Peyer's patch (tissue), 4 donors: ENCODE measurements at regions not wholly inside any gene's neighbourhood (a gene's known extent, or its start where the extent isn't known, plus 50 kb on each side); places are given as distances from the start of the nearest gene placed in this dataset.

ENCODE experiments used
- POLR2A ChIP-seq, 2 donors: fragments of 450-650 bp; IDR thresholded peaks; one replicate each; pipeline ENCODE4 v1.5.1; 2017; ENCODE audit warnings: antibody characterized with exemption in 2 of 2, mild to moderate bottlenecking in 2 of 2, moderate library complexity in 2 of 2
- TF ChIP-seq, protein P1 (sequence below), 6 experiments: fragments of 450-650 bp in 4 of 6; fragments of 200-600 bp in 2 of 6; sonication (generic) in 1 of 6; IDR thresholded peaks; one replicate each; pipeline ENCODE4 v1.5.1; 2017 to 2019; ENCODE audit warnings: antibody characterized with exemption in 6 of 6, mild to moderate bottlenecking in 3 of 6, moderate library complexity in 1 of 6

DNA sequence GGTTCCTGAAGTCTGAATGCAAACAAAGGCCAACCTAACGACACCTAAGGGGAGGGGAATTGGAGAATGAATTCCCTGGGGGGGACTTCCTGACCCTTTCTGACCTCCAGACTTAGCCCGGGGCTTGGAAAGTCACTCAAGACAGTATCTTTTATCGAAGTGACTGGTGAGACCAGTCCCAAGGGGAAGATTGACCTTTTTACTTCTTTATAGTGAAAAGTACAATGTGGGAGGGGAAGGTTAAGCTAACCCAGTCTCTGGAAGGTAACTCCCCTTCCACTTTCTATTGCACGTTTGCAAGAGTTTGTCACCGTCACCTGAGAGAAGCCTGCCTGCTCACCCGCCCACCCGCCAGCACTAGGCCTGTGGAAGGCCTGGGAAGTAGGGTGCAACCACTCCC, 111.9 kb downstream of the EFNB2 start:
- TF ChIP-seq, protein P1, sequence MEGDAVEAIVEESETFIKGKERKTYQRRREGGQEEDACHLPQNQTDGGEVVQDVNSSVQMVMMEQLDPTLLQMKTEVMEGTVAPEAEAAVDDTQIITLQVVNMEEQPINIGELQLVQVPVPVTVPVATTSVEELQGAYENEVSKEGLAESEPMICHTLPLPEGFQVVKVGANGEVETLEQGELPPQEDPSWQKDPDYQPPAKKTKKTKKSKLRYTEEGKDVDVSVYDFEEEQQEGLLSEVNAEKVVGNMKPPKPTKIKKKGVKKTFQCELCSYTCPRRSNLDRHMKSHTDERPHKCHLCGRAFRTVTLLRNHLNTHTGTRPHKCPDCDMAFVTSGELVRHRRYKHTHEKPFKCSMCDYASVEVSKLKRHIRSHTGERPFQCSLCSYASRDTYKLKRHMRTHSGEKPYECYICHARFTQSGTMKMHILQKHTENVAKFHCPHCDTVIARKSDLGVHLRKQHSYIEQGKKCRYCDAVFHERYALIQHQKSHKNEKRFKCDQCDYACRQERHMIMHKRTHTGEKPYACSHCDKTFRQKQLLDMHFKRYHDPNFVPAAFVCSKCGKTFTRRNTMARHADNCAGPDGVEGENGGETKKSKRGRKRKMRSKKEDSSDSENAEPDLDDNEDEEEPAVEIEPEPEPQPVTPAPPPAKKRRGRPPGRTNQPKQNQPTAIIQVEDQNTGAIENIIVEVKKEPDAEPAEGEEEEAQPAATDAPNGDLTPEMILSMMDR (IDR thresholded peaks at IDR 0.05): no peak
- no peak for TF ChIP-seq POLR2A (IDR thresholded peaks at IDR 0.05)
